Astrocyte of the spinal cord (primary cell): ENCODE measurements at regions not wholly inside any gene's neighbourhood (a gene's known extent, or its start where the extent isn't known, plus 50 kb on each side); places are given as distances from the start of the nearest gene placed in this dataset.

Experiments
- DNase-seq: peaks from one replicate; pipeline ENCODE4 v3.0.0; 2011; ENCODE audit warnings: low read depth, low spot score
- H3K4me3 ChIP-seq: 2 replicates; pipeline ENCODE4 v1.5.1; 2011; ENCODE audit warnings: low read depth, mild to moderate bottlenecking, low read length, moderate library complexity
- in situ Hi-C: cut with HindIII; loops from 2 replicates; pipeline ENCODE4 v1.10.0; 2017; ENCODE audit warnings: low sequenced_read_pairs
- TF ChIP-seq, protein P1 (sequence below): IDR thresholded peaks from 2 replicates; pipeline ENCODE4 v1.5.1; 2012; ENCODE audit warnings: low read depth, mild to moderate bottlenecking, low read length, inconsistent platforms

DNA sequence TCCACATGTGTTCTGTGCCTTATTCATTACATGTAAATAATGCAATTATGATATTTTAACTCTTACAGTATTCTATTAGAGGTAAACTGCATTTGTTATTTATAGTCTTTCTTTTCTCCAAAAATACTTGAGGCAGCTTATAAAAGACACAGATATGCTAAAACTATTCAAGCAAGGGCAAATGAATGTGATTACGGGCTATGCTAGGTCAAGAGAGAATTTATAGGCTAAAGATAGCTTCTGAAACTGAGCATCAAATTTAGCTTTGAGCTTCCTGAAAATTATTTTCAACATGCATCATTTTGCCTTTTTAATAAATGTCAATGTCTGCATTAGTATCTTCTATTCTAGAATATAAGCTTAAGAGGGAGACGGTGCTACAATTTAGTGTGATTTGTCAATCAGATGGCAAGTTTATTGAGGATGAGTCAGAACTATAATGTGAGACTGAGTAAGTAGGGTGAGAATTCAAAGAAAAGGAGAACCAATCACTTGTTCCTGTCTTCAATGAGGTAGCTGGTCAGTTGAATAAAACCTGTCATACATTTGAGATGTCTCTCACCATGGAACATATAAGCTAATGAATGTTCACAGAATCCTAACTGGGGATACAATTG, 669.4 kb upstream of the CITED2 start:
- TF ChIP-seq, protein P1, sequence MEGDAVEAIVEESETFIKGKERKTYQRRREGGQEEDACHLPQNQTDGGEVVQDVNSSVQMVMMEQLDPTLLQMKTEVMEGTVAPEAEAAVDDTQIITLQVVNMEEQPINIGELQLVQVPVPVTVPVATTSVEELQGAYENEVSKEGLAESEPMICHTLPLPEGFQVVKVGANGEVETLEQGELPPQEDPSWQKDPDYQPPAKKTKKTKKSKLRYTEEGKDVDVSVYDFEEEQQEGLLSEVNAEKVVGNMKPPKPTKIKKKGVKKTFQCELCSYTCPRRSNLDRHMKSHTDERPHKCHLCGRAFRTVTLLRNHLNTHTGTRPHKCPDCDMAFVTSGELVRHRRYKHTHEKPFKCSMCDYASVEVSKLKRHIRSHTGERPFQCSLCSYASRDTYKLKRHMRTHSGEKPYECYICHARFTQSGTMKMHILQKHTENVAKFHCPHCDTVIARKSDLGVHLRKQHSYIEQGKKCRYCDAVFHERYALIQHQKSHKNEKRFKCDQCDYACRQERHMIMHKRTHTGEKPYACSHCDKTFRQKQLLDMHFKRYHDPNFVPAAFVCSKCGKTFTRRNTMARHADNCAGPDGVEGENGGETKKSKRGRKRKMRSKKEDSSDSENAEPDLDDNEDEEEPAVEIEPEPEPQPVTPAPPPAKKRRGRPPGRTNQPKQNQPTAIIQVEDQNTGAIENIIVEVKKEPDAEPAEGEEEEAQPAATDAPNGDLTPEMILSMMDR = no peak
- H3K4me3 ChIP-seq = no peak overlapping the region
- peak; percentile 55 for DNase-seq
- in situ Hi-C loops = no loop called here

DNA sequence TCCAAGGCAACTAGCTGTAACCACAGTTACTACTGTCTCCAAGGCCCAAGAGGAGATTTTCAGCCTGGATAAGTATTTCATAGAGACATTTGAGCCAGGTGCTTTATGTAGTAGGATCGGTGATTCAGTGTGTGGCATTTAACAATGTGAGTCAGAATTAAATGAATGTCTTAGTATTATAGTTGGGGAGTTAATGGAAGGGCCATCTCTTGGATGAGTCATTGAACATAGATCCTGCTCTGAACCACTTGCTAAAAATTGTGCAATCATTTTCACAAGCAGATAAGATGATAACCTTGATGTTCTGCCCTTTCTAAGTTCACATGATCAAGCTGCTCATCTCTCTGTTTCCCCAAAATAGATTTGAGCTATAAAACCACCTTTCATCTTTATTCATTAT, 668.9 kb upstream of the CITED2 start:
- no peak overlapping the region for H3K4me3 ChIP-seq
- DNase-seq = peak; percentile 94
- TF ChIP-seq, protein P1 = no peak
- in situ Hi-C loops = no loop called here

DNA sequence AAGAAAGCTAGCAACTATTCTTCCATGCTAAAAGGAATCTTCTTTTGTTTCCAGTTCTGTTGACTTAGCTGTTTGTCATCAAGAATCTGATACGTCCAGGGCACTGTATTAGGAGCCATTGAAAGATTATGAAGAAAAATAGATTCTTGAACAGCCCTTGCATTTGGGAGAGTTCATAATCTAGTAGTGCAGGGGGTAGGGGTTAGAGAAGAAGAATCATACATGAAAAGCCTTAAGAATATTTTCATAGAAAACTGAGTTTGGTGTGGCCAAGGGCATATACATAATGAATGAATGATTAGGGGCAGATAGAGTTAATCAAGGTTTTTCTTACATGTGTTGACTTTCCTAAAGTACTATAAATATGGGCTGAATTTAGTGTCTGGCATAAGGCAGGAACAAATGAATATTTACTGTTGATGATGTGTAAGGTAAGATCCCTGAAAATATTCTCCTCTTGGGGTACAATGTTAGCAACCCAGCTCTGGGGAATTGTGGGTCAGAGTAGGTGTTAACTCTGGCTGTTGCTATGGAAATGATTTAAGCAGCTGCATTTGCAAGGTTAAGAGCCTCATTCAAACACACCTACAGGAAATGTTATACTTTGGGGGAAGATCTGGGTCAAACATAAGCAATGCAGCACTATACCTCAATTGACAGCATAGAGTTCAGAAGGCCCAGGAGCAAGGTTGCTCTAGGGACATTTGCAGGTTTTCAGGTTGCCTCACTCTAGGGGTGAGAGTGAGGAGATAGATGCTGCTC, 667.3 kb upstream of the CITED2 start:
- in situ Hi-C loops = no loop called here
- TF ChIP-seq, protein P1 = no peak
- DNase-seq = no peak

DNA sequence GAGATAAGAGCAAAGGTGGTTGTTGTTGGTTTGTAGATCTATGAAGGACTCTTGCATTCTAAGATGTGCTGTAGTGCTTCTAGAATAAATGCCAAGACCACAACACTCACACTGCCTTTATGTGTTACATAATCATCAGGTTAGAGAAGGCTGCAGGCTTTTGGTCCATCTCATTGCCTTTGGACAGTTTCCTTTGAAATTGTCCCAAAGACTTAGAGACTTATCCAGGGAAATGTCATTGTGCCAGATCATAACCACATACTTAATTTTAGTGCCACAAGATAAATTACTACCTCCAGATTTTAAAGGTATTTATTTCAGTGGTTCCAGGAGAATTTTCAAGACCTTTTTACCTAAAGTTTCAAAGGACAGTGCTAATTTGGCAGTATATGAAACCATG, 666.6 kb upstream of the CITED2 start:
- H3K4me3 ChIP-seq = no peak overlapping the region
- no peak for DNase-seq
- TF ChIP-seq, protein P1 = no peak
- in situ Hi-C loops = no loop called here

More for the DNA sequence above, 667.3 kb upstream of the CITED2 start:
- H3K4me3 ChIP-seq = no peak overlapping the region

DNA sequence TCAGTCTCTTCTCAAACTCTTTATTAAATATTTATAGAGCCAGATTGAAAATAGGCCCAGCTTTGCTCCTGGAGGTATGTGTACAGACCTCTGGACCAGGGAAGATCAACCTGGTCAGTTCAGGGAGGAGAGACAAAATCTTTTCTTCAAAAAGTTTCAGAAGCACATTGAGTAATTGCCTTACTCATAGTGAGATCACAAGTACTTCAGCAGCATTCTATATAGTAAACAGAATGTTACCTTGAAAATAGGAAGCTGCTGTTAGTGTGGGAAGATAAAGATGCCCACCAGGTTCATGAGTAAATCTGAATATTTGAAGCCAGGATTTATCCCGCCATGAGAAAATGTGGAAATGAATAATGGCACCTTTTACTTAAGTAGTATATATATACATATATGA, 665.9 kb upstream of the CITED2 start:
- in situ Hi-C loops = no loop called here
- TF ChIP-seq, protein P1 = no peak
- H3K4me3 ChIP-seq = no peak overlapping the region
- DNase-seq = no peak

DNA sequence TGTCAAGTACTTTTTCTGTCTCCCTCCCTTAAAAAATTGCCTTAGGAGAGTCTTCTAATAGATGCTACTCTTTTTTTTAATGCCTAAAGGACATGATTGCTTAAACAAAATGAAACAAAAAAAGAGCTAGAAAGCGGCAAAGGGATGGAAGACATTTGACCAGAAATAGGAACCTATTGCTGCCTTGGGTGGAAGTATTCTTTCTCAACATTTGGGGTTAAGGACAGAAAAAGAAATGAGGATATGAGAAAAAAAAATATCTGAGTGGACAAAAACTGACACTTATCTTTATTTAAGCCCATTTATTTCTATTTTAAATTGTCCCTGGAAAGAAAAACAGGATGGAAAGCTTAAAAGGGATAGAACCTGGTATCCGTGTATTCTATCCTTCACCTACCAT, 664.9 kb upstream of the CITED2 start:
- no peak for DNase-seq
- TF ChIP-seq, protein P1 = no peak
- in situ Hi-C loops = no loop called here
- no peak overlapping the region for H3K4me3 ChIP-seq
